ENCODE measurements at regions not wholly inside any gene's neighbourhood (a gene's known extent, or its start where the extent isn't known, plus 50 kb on each side); places are given as distances from the start of the nearest gene placed in this dataset.

GRCh38 chr16:16780588-16780987, 401.6 kb downstream of the NPIPA7 start:
- H3K9me3 ChIP-seq (ENCODE audit: control insufficient read depth, insufficient read depth, low read depth, low read length): no peaks in the 10 kb centered on the region
- H4K20me1 ChIP-seq (ENCODE audit: control insufficient read depth, extremely low read depth, insufficient read depth, low read length): no peaks in the 10 kb centered on the region
- no peaks in the 10 kb centered on the region for H3K79me2 ChIP-seq (ENCODE audit: control insufficient read depth, insufficient read depth, low read length)
- no peak overlapping the region for H3K4me2 ChIP-seq (ENCODE audit: extremely low read depth, insufficient read depth, low read length)
- DNase-seq (ENCODE audit: low read depth in 2 of 2): no peak
- no peak overlapping the region for H3K4me3 ChIP-seq (replicated peaks in 1 of 4; ENCODE audit: control extremely low read depth in 1 of 4, insufficient read depth in 1 of 4, low read depth in 3 of 4, low read length in 4 of 4)
- no peaks in the 10 kb centered on the region for H3K27me3 ChIP-seq (ENCODE audit: control insufficient read depth, insufficient read depth, low read length)
- no peaks in the 10 kb centered on the region for H3K4me1 ChIP-seq (ENCODE audit: control insufficient read depth, extremely low read depth, insufficient read depth, low read length)
- TF ChIP-seq CTCF (conservative IDR thresholded peaks at IDR 0.05 in 1 of 2, IDR thresholded peaks at IDR 0.05 in 1 of 2; ENCODE audit: low read depth in 1 of 2, low read length in 2 of 2) (no peak), EZH2 (IDR thresholded peaks at IDR 0.05; ENCODE audit: low read length, missing control alignments) (no peak)
- no peak overlapping the region for H3K9ac ChIP-seq (ENCODE audit: insufficient read depth, low read length)
- H2AFZ ChIP-seq (ENCODE audit: low read length): no peak overlapping the region
- no peaks in the 10 kb centered on the region for H3K36me3 ChIP-seq (ENCODE audit: control insufficient read depth, insufficient read depth, low read length)
- H3K27ac ChIP-seq (ENCODE audit: insufficient read depth, low read length): no peak overlapping the region

- Histone ChIP-seq H3K27ac (ENCODE audit: insufficient read depth, low read length) (no peak overlapping the region), H3K79me2 (ENCODE audit: control insufficient read depth, insufficient read depth, low read length) (no peaks in the 10 kb centered on the region), H2AFZ (ENCODE audit: low read length) (no peak overlapping the region), H4K20me1 (ENCODE audit: control insufficient read depth, extremely low read depth, insufficient read depth, low read length) (no peaks in the 10 kb centered on the region), H3K9me3 (ENCODE audit: control insufficient read depth, insufficient read depth, low read depth, low read length) (no peaks in the 10 kb centered on the region), H3K4me1 (ENCODE audit: control insufficient read depth, extremely low read depth, insufficient read depth, low read length) (no peaks in the 10 kb centered on the region), H3K27me3 (ENCODE audit: control insufficient read depth, insufficient read depth, low read length) (no peaks in the 10 kb centered on the region), H3K4me2 (ENCODE audit: extremely low read depth, insufficient read depth, low read length) (no peak overlapping the region), H3K4me3 (replicated peaks in 1 of 4; ENCODE audit: control extremely low read depth in 1 of 4, insufficient read depth in 1 of 4, low read depth in 3 of 4, low read length in 4 of 4) (no peak overlapping the region), H3K9ac (ENCODE audit: insufficient read depth, low read length) (no peak overlapping the region), H3K36me3 (ENCODE audit: control insufficient read depth, insufficient read depth, low read length) (no peaks in the 10 kb centered on the region)
- TF ChIP-seq EZH2 (IDR thresholded peaks at IDR 0.05; ENCODE audit: low read length, missing control alignments) (no peak), CTCF (conservative IDR thresholded peaks at IDR 0.05 in 1 of 2, IDR thresholded peaks at IDR 0.05 in 1 of 2; ENCODE audit: low read depth in 1 of 2, low read length in 2 of 2) (no peak)
- no peak for DNase-seq (ENCODE audit: low read depth in 2 of 2)
Observed at GRCh38 chr16:16782153-16782552, 403.2 kb downstream of the NPIPA7 start.

GRCh38 chr16:16788004-16788403, 409.1 kb downstream of the NPIPA7 start:
- no peak for TF ChIP-seq EZH2 (IDR thresholded peaks at IDR 0.05; ENCODE audit: low read length, missing control alignments)
- no peak for TF ChIP-seq CTCF (conservative IDR thresholded peaks at IDR 0.05 in 1 of 2, IDR thresholded peaks at IDR 0.05 in 1 of 2; ENCODE audit: low read depth in 1 of 2, low read length in 2 of 2)
- H3K36me3 ChIP-seq (ENCODE audit: control insufficient read depth, insufficient read depth, low read length): no peaks in the 10 kb centered on the region

More at GRCh38 chr16:16788004-16788403, 409.1 kb downstream of the NPIPA7 start:
- Histone ChIP-seq H3K4me2 (ENCODE audit: extremely low read depth, insufficient read depth, low read length) (no peak overlapping the region), H3K4me3 (replicated peaks in 1 of 4; ENCODE audit: control extremely low read depth in 1 of 4, insufficient read depth in 1 of 4, low read depth in 3 of 4, low read length in 4 of 4) (no peak overlapping the region), H3K27ac (ENCODE audit: insufficient read depth, low read length) (no peak overlapping the region), H3K9ac (ENCODE audit: insufficient read depth, low read length) (no peak overlapping the region), H3K79me2 (ENCODE audit: control insufficient read depth, insufficient read depth, low read length) (no peaks in the 10 kb centered on the region), H3K27me3 (ENCODE audit: control insufficient read depth, insufficient read depth, low read length) (no peaks in the 10 kb centered on the region), H2AFZ (ENCODE audit: low read length) (no peak overlapping the region), H3K4me1 (ENCODE audit: control insufficient read depth, extremely low read depth, insufficient read depth, low read length) (no peaks in the 10 kb centered on the region), H3K9me3 (ENCODE audit: control insufficient read depth, insufficient read depth, low read depth, low read length) (no peaks in the 10 kb centered on the region), H4K20me1 (ENCODE audit: control insufficient read depth, extremely low read depth, insufficient read depth, low read length) (no peaks in the 10 kb centered on the region)
- DNase-seq (ENCODE audit: low read depth in 2 of 2): no peak
